Smooth muscle cell of the brain vasculature (primary cell): ENCODE measurements at regions not wholly inside any gene's neighbourhood (a gene's known extent, or its start where the extent isn't known, plus 50 kb on each side); places are given as distances from the start of the nearest gene placed in this dataset.
"Not testable (repeated sequence)": the region's sequence is repeated elsewhere in the genome, so short reads cannot be mapped to it uniquely, and the experiment has no call there.

Experiments used
- DNase-seq: peaks from one replicate; pipeline ENCODE4 v3.0.0-alpha.2; 2012; ENCODE audit warnings: low read depth, low spot score

GRCh38 chr3:36656873-36657272, 107.5 kb downstream of the DCLK3 start:
- DNase-seq: no peak

DNA sequence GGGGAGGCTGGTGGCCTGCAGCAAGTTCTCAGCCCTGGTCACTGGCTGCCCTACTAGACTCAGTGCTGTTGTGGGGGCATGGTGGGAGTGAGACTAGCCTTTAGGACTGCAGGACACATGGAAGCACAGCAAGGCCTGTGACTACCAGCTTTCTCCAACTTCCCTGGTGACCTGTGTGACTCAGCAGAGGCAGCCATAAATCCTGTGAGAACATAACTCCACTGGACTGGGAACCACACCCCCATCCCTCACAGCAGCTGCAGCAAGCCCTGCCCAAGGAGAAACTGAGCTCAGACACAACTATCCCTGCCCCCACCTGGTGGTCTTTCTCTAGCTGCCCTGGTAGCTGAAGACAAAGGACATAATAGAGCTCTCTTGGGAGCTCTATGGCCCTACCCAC, 111.3 kb downstream of the DCLK3 start:
- no peak for DNase-seq

DNA sequence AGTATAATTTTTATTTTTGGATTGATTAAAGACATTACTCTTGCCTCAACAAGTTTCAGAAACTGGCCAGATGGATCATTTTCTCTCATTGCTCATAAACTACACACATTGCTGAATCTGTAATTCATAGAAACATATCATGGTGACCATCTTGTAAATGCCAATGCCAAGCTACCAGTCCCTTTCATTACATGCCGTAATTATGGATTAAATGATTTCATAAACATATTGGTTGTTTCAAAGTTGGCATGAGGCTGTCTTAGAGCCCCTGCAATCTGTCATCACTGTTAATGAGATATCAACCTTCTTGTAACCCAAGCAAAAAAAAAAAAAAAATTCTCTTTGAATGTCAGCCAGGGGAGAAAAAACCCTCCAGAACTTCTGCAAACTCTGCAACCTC, 112.2 kb downstream of the DCLK3 start:
- no peak for DNase-seq

DNA sequence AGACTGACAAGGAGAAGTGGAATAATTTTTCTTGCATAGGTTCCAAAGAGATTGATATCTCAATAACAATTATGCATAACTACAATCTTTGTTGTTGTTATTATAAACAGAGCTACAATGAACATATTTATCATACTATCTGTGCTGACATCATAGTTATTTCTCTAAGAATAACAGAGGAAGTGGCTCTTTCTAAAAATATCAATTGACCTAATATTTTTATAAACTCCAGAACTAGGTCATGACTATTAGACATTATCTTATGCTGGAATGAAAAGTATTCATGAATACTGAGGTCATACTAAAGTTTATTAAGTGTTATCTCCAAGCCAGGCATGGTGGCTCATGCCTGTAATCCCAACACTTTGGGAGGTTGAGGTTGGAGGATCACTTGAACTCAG, 114.1 kb downstream of the DCLK3 start:
- no peak for DNase-seq

DNA sequence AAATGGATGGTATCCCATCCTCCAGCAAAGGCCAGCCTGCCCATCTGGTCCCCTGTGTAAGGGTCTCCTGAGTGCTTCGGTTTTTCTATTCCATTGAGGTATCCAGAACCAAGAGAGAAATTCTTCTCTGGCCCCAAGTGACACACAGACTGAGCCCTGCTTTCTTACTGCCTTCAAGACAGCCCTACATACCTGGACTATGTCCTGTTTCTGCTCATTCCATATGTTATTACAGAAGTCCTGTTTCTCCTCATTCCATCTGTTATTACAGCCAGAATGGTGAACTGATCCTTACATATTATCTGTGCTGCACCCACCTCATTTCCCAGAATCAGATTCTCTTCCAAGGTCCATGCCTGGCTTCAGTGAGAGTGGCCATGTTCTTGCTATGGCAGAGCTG, 115.2 kb downstream of the DCLK3 start:
- no peak for DNase-seq

DNA sequence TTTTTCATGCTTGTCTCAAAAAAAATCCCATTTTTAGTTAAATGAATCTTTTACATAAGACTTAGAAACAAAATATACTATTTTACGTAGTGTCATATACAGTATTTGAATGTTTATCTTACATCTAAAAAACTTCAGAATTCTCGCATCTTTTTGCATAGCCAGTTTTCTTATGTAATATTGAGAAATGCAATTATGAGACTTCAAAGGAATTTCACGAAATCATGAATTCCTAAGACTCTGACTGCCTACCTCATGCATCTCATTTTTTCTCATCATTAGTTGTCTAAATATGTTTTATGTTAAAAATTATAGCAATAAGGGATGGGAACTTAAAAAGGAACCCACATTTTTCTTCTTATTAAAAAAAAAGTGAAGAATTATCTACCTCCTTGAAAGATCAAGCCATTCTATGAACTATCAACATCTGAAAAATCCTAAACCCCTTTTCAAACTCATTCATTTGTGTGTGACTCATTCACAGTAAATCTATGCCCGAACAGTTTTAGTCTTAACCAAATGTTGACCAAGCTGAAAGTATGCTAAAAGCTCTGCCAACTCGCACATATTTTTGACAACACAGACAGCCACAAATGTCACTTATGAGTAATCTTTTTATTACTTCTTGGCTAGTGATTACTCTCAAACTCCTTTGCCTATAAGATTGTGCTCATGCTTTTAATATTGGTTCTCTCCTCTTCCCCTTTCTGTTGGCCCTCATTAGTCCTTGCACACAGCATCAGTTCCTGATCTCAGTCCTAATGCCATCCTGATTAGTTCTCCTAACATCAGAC, 115.9 kb downstream of the DCLK3 start:
- peak; percentile 21 for DNase-seq

- no peak for DNase-seq
These were observed 116.9 kb downstream of the DCLK3 start for GRCh38 chr3:36647423-36647853.

DNA sequence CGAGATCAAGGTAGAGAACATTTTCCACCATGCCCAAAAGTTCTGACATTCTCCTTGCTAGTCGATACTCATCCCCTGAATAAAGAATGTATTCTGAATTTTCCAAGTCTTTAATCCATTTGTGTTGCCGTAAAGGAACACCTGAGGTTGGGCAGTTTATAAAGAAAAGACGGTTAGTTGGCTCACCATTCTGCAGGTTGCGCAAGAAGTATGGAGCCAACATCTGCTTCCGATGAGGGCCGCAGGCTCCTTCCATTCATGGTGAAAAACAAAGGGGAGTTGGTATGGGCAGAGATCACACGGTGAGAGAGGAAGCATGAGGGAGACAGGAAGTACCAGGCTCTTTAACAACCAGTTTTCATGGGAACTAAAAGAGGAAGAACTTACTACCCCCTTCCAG, 121.2 kb downstream of the DCLK3 start:
- DNase-seq: no peak

DNA sequence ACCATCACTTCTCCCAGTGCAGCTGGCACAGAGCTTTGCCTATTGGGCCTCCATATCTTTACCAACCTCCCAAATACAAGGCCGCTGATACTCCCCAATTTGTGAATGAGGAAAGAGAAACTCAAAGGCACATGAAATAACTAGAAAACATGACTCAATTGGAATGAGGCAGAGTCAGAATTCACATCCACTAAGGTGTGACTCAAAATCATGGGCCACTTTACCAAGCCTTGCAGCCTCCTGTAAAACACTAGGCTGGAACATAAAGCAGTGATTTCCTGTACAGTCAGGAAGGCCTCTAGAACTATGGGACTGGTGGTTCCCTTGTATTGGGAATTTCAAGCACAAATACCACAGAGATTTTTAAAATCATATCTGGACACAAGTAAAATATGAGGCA, 128.6 kb downstream of the DCLK3 start:
- DNase-seq: no peak

DNA sequence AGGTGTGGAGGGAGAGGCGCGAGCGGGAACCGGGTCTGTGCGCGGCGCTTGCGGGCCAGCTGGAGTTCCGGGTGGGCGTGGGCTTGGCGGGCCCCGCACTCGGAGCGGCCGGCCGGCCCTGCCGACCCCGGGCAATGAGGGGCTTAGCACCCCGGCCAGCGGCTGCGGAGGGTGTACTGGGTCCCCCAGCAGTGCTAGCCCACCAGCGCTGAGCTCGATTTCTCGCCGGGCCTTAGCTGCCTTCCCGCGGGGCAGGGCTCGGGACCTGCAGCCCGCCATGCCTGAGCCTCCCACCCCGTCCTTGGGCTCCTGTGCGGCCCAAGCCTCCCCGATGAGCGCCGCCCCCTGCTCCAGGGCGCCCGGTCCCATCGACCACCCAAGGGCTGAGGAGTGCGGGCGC, 130.5 kb downstream of the DCLK3 start:
- not testable (repeated sequence) for DNase-seq

GRCh38 chr3:36633060-36633459, 131.3 kb downstream of the DCLK3 start:
- no peak for DNase-seq

GRCh38 chr3:36631549-36631948, 132.8 kb downstream of the DCLK3 start:
- DNase-seq: no peak

DNA sequence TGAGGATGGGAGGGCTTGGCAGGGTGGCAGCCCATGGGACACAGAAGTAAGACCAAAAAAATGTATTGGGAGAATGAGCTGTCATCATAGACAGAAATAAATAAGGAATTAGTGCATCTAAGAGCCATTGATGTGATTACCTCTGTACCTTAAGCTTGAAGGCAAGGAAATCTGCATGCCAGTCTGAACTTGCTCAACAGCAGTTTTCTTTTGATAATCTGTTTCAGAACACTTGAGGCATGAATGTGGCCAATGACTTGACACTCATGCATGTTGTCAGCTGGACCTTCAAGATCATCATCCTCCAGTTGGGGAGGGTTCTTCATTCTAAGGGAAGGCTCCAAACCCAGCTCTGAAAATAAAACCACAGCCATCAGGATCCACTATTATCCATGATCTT, 148.5 kb downstream of the DCLK3 start:
- no peak for DNase-seq

DNA sequence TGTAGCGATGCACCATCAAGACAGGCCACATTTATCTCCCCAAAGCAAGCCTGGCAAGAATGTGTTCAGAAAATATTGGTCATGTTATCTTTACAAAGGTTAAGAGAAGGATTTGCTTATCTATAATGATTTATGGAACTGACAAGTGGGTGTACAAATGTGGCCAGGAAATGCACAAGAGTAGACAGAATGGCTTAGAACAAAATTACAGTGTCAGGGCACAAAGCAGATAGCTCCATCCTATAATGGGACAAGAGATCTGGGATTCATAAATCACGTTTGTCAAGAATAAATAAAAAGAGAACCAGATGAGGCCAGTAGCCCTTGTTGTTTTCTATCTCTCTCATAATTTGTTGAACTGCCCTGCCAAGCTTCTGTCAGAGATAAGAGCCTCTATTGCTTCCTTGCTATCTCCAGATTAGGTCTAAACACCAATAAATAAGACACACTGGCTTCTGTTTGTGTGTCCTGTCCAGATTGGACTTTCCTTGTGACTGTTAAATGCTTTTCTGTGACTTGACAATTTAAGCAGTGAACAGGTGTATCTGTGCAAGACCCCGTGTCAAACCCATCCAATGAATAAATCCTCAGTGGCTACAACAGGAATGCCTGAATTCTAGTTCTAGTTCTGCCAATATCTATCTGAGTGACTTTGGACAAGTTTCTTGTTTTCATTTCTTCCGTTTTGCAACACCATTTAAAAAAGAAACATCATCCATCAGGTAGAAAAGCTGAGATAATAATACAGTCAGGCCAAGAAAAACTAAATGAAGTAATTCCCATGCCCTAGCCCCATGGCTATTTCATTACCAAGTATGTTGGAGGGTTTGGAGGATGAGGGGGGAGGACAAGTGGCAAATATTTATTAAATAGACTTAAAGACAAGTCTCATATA, 157.2 kb downstream of the DCLK3 start:
- DNase-seq: no peak

- DNase-seq: no peak
These were observed 160.9 kb downstream of the DCLK3 start for GRCh38 chr3:36603423-36603822.

DNA sequence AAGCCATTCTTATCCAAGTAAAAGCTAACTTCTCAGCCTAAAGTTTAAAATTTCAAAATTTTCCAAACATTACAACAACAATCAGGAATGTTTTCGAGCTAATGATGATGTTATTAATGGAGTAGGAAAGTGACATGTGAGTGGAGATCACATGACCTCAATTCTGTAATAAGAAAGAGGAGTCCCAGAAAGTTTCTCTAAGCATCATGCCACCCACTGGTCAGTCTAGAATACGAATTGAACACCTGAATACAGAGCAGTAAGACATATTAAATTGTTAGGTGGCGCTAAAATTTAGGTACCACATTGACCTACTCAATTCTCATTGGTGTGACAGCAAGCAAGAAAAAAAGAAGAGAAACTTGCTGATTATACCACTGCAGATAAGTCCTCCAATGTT, 163.9 kb downstream of the DCLK3 start:
- DNase-seq: no peak
